A549 (cell line): ENCODE measurements at regions not wholly inside any gene's neighbourhood (a gene's known extent, or its start where the extent isn't known, plus 50 kb on each side); places are given as distances from the start of the nearest gene placed in this dataset.
"Not testable (repeated sequence)": the region's sequence is repeated elsewhere in the genome, so short reads cannot be mapped to it uniquely, and the experiment has no call there.

Source experiments
- ATAC-seq, 2 experiments: fragments of 200-7000 bp in 1 of 2; fragments of >200 bp in 1 of 2; cut with Nextera tagmentation in 1 of 2; cut with Tn5 transposase in 1 of 2; 3 replicates each; pipeline versions ENCODE4 v1.8.0 to v1.9.1; 2018 to 2020; ENCODE audit warnings: mild to moderate bottlenecking in 1 of 2, moderate library complexity in 1 of 2
- CTCF ChIA-PET: fragments of 300-600 bp; sonication (Branson Sonifier 250); formaldehyde crosslinking; extraction: SDS; loops from one replicate; lab custom pipeline; 2021; ENCODE audit warnings: antibody characterized with exemption, inconsistent platforms; lab: Yijun Ruan, JAX
- POLR2A ChIA-PET: fragments of 350-600 bp; formaldehyde crosslinking; extraction: SDS; loops from one replicate; lab custom pipeline; 2021; ENCODE audit warnings: antibody characterized with exemption, inconsistent platforms; lab: Yijun Ruan, JAX
- DNase-seq, 2 experiments: peaks; one replicate each; pipeline versions ENCODE4 v3.0.0 to v3.0.0-alpha.2; 2011 to 2016; ENCODE audit warnings: low read depth in 1 of 2, low spot score in 1 of 2
- FAIRE-seq: peaks from 2 replicates; lab custom pipeline; 2011; peaks lifted over from hg19 to GRCh38; lab: Jason Lieb, UNC
- H3K27ac ChIP-seq, 2 experiments: fragments of >200 bp; sonication (Bioruptor Twin); formaldehyde crosslinking; 3 replicates each; pipeline ENCODE4 v1.5.1; 2016 to 2017
- H3K4me1 ChIP-seq: fragments of >200 bp; sonication (Bioruptor Twin); formaldehyde crosslinking; 3 replicates; pipeline ENCODE4 v1.6.1; 2016
- H3K4me2 ChIP-seq: fragments of >200 bp; sonication (Bioruptor Twin); formaldehyde crosslinking; 3 replicates; pipeline ENCODE4 v1.6.1; 2016
- H3K4me3 ChIP-seq: fragments of >200 bp; sonication (Bioruptor Twin); formaldehyde crosslinking; 3 replicates; pipeline ENCODE4 v1.5.1; 2016
- H3K9me3 ChIP-seq: fragments of >200 bp; sonication (Bioruptor Twin); formaldehyde crosslinking; 3 replicates; pipeline ENCODE4 v1.6.1; 2016
- CEBPB ChIP-seq, 2 experiments: fragments of >200 bp in 1 of 2; sonication (Bioruptor Twin) in 1 of 2; formaldehyde crosslinking in 1 of 2; IDR thresholded peaks; 2 replicates each; pipeline ENCODE4 v1.6.1; 2012 to 2016
- EP300 ChIP-seq, 2 experiments: fragments of >200 bp; sonication (Bioruptor Twin); formaldehyde crosslinking; IDR thresholded peaks; 2 replicates in 1 of 2; 3 replicates in 1 of 2; pipeline ENCODE4 v1.6.1; 2016 to 2017
- ESRRA ChIP-seq: fragments of 150-350 bp; IDR thresholded peaks from 2 replicates; pipeline ENCODE4 v1.6.1; 2014; ENCODE audit warnings: mild to moderate bottlenecking, low read length, borderline replicate concordance
- KDM5A ChIP-seq: fragments of 200-600 bp; sonication (generic); IDR thresholded peaks from 2 replicates; pipeline ENCODE4 v1.6.1; 2016; ENCODE audit warnings: antibody characterized with exemption, mild to moderate bottlenecking
- MYC ChIP-seq: IDR thresholded peaks from 2 replicates; pipeline ENCODE4 v1.6.1; 2012; ENCODE audit warnings: mild to moderate bottlenecking, inconsistent platforms, low read length, improper control_type of control experiment, borderline replicate concordance
- PHF8 ChIP-seq: fragments of 200-600 bp; sonication (generic); IDR thresholded peaks from 2 replicates; pipeline ENCODE4 v1.6.1; 2016; ENCODE audit warnings: low read depth, mild to moderate bottlenecking, antibody characterized with exemption, moderate library complexity, borderline replicate concordance
- POLR2AphosphoS2 ChIP-seq: conservative IDR thresholded peaks from 2 replicates; pipeline ENCODE4 v1.6.1; 2012; ENCODE audit warnings: low read length, improper control_type of control experiment, inconsistent platforms
- RFX5 ChIP-seq: fragments of 450-650 bp; IDR thresholded peaks from 2 replicates; pipeline ENCODE4 v1.7.1; 2014; ENCODE audit warnings: antibody characterized with exemption, mild to moderate bottlenecking, moderate library complexity
- SMC3 ChIP-seq: fragments of >200 bp; sonication (Bioruptor Twin); formaldehyde crosslinking; IDR thresholded peaks from 3 replicates; pipeline ENCODE4 v1.6.1; 2018; ENCODE audit warnings: inconsistent platforms
- TFCP2L1 ChIP-seq: fragments of 250-450 bp; sonication (Bioruptor Pico); IDR thresholded peaks from 2 replicates; pipeline ENCODE4 v1.5.0; 2021; ENCODE audit warnings: mild to moderate bottlenecking
- ZC3H11A ChIP-seq: fragments of 450-650 bp; IDR thresholded peaks from 2 replicates; pipeline ENCODE4 v1.6.1; 2014; ENCODE audit warnings: antibody characterized with exemption, mild to moderate bottlenecking
- WGBS: methylation state at CpG from one replicate; pipeline ENCODE4 v1.1.6; 2017; ENCODE audit errors: missing lambda C conversion rate; 5-methylcytosine and 5-hydroxymethylcytosine counted together
- TF ChIP-seq, protein P1 (sequence below): fragments of >200 bp; sonication (Bioruptor Twin); formaldehyde crosslinking; IDR thresholded peaks from 3 replicates; pipeline ENCODE4 v1.6.1; 2016
- TF ChIP-seq, protein P2 (sequence below): fragments of 450-650 bp; IDR thresholded peaks from 2 replicates; pipeline ENCODE4 v1.6.1; 2014; ENCODE audit warnings: antibody characterized with exemption
- TF ChIP-seq, protein P3 (sequence below): IDR thresholded peaks from 2 replicates; pipeline ENCODE4 v1.6.1; 2012
- TF ChIP-seq, protein P4 (sequence below): fragments of 250-450 bp; sonication (Bioruptor Pico); IDR thresholded peaks from 2 replicates; pipeline ENCODE4 v1.5.0; 2020; ENCODE audit warnings: low read depth, mild to moderate bottlenecking, moderate library complexity
- TF ChIP-seq, protein P5 (sequence below): IDR thresholded peaks from 2 replicates; pipeline ENCODE4 v1.6.1; 2012; ENCODE audit warnings: low read depth, borderline replicate concordance
- TF ChIP-seq, protein P6 (sequence below): fragments of >200 bp; sonication (Bioruptor Twin); formaldehyde crosslinking; IDR thresholded peaks from 3 replicates; pipeline ENCODE4 v1.5.1; 2016

DNA sequence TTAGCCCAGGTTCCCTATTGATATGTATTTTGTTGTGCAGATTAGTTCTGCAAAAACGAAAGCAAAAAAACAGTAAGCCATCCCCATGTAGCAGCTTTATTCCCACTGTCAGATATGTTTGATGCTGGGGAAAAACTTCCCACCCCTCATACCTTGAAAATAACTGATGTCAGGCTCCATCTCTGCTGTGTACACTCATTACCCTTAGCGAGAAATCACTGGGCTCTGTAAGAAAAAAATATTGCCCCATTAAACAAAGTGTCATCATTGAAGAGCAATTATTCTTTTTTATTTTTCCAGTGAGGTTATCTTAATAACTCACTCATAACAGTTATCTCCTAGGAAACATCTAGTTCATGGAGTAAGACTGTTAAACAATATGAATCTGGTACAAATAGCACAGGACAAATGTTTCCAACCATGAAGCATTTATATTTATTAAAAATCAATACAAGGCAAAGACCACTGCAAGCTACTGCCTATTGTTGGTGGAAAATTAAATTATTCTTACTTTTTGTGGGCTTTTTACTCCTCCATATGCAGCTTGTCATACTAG, 268.8 kb downstream of the LMBRD1 start (continued):
- TF ChIP-seq, protein P1, sequence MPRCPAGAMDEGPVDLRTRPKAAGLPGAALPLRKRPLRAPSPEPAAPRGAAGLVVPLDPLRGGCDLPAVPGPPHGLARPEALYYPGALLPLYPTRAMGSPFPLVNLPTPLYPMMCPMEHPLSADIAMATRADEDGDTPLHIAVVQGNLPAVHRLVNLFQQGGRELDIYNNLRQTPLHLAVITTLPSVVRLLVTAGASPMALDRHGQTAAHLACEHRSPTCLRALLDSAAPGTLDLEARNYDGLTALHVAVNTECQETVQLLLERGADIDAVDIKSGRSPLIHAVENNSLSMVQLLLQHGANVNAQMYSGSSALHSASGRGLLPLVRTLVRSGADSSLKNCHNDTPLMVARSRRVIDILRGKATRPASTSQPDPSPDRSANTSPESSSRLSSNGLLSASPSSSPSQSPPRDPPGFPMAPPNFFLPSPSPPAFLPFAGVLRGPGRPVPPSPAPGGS, result no peak
- TF ChIP-seq EP300 (IDR thresholded peaks at IDR 0.05) (no peak), KDM5A (no peak), TFCP2L1 (CRISPR knock-in tag) (no peak)
- TF ChIP-seq, all 56 proteins: peak for 0

DNA sequence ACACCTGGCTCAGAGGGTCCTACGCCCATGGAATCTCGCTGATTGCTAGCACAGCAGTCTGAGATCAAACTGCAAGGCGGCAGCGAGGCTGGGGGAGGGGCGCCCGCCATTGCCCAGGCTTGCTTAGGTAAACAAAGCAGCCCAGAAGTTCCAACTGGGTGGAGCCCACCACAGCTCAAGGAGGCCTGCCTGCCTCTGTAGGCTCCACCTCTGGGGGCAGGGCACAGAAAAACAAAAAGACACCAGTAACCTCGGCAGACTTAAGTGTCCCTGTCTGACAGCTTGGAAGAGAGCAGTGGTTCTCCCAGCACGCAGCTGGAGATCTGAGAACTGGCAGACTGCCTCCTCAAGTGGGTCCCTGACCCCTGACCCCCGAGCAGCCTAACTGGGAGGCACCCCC, 281.3 kb downstream of the LMBRD1 start:
- H3K27ac ChIP-seq, H3K4me3 ChIP-seq, CTCF ChIA-PET, H3K4me2 ChIP-seq, ATAC-seq, FAIRE-seq, POLR2A ChIA-PET, H3K4me1 ChIP-seq, DNase-seq, H3K9me3 ChIP-seq: not testable (repeated sequence)
- no CpG with 5 or more reads among the region's 9 CpGs for WGBS

DNA sequence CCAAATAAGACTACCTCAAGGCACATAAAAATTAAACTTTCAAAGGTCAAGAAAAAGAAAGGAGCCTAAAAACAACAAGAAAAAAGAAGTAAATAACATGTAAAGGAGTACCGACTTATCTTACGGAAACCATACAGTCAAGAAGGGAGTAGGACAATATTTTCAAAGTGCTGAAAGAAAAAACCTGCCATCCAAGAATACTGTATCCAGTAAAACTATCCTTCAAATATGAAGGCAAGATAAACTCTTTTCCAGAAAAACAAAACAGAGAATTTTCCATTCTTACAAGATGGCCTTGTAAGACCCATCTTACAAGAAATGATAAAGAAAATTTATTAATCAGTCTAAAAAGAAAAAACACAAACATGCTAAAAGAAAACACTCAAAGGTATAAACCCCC, 302.2 kb downstream of the LMBRD1 start:
- ATAC-seq, result no peak
- ChIA-PET CTCF (no interaction called here), POLR2A (no interaction called here)
- Histone ChIP-seq H3K4me3 (no peak overlapping the region), H3K9me3 (no peaks in the 10 kb centered on the region), H3K27ac (no peak overlapping the region), H3K4me2 (no peak overlapping the region), H3K4me1 (no peaks in the 10 kb centered on the region)
- whole genome bisulfite sequencing, result 90% methylated on average over 2 of the region's 2 CpGs
- no peak for FAIRE-seq
- DNase-seq, result no peak
- TF ChIP-seq KDM5A (no peak), MYC (no peak), CEBPB (IDR thresholded peaks at IDR 0.05) (no peak), TFCP2L1 (CRISPR knock-in tag) (no peak), EP300 (IDR thresholded peaks at IDR 0.05) (no peak), SMC3 (no peak), POLR2AphosphoS2 (no peak)
- TF ChIP-seq, protein P2, sequence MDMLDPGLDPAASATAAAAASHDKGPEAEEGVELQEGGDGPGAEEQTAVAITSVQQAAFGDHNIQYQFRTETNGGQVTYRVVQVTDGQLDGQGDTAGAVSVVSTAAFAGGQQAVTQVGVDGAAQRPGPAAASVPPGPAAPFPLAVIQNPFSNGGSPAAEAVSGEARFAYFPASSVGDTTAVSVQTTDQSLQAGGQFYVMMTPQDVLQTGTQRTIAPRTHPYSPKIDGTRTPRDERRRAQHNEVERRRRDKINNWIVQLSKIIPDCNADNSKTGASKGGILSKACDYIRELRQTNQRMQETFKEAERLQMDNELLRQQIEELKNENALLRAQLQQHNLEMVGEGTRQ, result no peak
- TF ChIP-seq, protein P3, sequence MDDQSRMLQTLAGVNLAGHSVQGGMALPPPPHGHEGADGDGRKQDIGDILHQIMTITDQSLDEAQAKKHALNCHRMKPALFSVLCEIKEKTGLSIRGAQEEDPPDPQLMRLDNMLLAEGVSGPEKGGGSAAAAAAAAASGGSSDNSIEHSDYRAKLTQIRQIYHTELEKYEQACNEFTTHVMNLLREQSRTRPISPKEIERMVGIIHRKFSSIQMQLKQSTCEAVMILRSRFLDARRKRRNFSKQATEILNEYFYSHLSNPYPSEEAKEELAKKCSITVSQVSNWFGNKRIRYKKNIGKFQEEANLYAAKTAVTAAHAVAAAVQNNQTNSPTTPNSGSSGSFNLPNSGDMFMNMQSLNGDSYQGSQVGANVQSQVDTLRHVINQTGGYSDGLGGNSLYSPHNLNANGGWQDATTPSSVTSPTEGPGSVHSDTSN, result no peak
- TF ChIP-seq, protein P4, sequence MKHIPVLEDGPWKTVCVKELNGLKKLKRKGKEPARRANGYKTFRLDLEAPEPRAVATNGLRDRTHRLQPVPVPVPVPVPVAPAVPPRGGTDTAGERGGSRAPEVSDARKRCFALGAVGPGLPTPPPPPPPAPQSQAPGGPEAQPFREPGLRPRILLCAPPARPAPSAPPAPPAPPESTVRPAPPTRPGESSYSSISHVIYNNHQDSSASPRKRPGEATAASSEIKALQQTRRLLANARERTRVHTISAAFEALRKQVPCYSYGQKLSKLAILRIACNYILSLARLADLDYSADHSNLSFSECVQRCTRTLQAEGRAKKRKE (CRISPR knock-in tag), result no peak
- TF ChIP-seq, protein P5, sequence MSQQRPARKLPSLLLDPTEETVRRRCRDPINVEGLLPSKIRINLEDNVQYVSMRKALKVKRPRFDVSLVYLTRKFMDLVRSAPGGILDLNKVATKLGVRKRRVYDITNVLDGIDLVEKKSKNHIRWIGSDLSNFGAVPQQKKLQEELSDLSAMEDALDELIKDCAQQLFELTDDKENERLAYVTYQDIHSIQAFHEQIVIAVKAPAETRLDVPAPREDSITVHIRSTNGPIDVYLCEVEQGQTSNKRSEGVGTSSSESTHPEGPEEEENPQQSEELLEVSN, result no peak

DNA sequence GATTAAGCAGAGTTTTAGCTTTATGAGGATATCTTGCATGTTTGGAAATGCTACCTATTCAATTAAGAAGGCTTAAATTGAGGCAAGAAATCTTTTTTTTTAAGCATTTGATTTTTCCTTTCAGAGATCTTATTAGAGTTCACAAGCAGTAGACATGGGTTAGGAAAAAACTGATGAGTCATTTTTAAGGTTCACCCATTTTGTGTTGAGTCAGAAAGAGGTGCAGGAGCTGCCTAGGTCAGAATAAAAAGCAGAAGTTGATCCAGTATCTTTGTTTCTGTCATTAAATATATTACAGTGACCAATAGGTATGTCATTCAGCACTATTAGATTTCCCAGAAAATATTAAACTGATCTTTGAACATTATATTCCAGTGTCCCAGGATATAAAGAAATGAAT, 306.8 kb downstream of the LMBRD1 start:
- DNase-seq (no peak), FAIRE-seq (no peak), ATAC-seq (no peak)
- H3K4me3 ChIP-seq, result no peak overlapping the region
- no peak overlapping the region for H3K27ac ChIP-seq
- TF ChIP-seq SMC3, result no peak
- TF ChIP-seq ESRRA, result no peak
- no peak for TF ChIP-seq PHF8
- TF ChIP-seq RFX5, result no peak
- TF ChIP-seq CEBPB (IDR thresholded peaks at IDR 0.05), result no peak
- no peak for TF ChIP-seq ZC3H11A
- TF ChIP-seq, protein P6, sequence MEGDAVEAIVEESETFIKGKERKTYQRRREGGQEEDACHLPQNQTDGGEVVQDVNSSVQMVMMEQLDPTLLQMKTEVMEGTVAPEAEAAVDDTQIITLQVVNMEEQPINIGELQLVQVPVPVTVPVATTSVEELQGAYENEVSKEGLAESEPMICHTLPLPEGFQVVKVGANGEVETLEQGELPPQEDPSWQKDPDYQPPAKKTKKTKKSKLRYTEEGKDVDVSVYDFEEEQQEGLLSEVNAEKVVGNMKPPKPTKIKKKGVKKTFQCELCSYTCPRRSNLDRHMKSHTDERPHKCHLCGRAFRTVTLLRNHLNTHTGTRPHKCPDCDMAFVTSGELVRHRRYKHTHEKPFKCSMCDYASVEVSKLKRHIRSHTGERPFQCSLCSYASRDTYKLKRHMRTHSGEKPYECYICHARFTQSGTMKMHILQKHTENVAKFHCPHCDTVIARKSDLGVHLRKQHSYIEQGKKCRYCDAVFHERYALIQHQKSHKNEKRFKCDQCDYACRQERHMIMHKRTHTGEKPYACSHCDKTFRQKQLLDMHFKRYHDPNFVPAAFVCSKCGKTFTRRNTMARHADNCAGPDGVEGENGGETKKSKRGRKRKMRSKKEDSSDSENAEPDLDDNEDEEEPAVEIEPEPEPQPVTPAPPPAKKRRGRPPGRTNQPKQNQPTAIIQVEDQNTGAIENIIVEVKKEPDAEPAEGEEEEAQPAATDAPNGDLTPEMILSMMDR, result no peak
- TF ChIP-seq EP300 (IDR thresholded peaks at IDR 0.05), result no peak
- ChIA-PET POLR2A (no interaction called here), CTCF (no interaction called here)
- H3K4me2 ChIP-seq, result no peak overlapping the region
- H3K9me3 ChIP-seq, result no peaks in the 10 kb centered on the region
- H3K4me1 ChIP-seq, result no peaks in the 10 kb centered on the region
